Choroid plexus epithelial cell (primary cell): ENCODE measurements at regions not wholly inside any gene's neighbourhood (a gene's known extent, or its start where the extent isn't known, plus 50 kb on each side); places are given as distances from the start of the nearest gene placed in this dataset.

Experiments used
- DNase-seq: peaks from one replicate; pipeline ENCODE4 v3.0.0-alpha.2; 2010; ENCODE audit warnings: low read depth
- H3K4me3 ChIP-seq: 2 replicates; pipeline ENCODE4 v1.5.1; 2011; ENCODE audit warnings: low read depth, mild to moderate bottlenecking, control low read depth, low read length, moderate library complexity
- CTCF ChIP-seq: conservative IDR thresholded peaks from 2 replicates; pipeline ENCODE4 v1.5.1; 2011; ENCODE audit warnings: low read depth, mild to moderate bottlenecking, control low read depth, inconsistent platforms, low read length, moderate library complexity

GRCh38 chr13:103188713-103189326 lies 122.6 kb upstream of the SLC10A2 start:
- H3K4me3 ChIP-seq, result no peak overlapping the region
- peak; percentile 67 for TF ChIP-seq CTCF
- peak; percentile 64 for DNase-seq

GRCh38 chr13:103187721-103188156 lies 121.5 kb upstream of the SLC10A2 start:
- H3K4me3 ChIP-seq, result no peak overlapping the region
- no peak for DNase-seq
- no peak for TF ChIP-seq CTCF

- TF ChIP-seq CTCF, result no peak
- no peak for DNase-seq
- H3K4me3 ChIP-seq, result no peak overlapping the region
Measured at GRCh38 chr13:103184413-103184812, 118.2 kb upstream of the SLC10A2 start.

- DNase-seq, result no peak
- no peak for TF ChIP-seq CTCF
- no peak overlapping the region for H3K4me3 ChIP-seq
Measured at GRCh38 chr13:103178986-103179943, 113.0 kb upstream of the SLC10A2 start.

- no peak for TF ChIP-seq CTCF
- DNase-seq, result no peak
- H3K4me3 ChIP-seq, result no peak overlapping the region
Measured at GRCh38 chr13:103174966-103175365, 108.7 kb upstream of the SLC10A2 start.

GRCh38 chr13:103168901-103169508 lies 102.8 kb upstream of the SLC10A2 start:
- no peak overlapping the region for H3K4me3 ChIP-seq
- TF ChIP-seq CTCF, result no peak
- no peak for DNase-seq
